C4-2B (cell line): ENCODE measurements at regions not wholly inside any gene's neighbourhood (a gene's known extent, or its start where the extent isn't known, plus 50 kb on each side); places are given as distances from the start of the nearest gene placed in this dataset.

Experiments used
- ZFX ChIP-seq: fragments of 450-650 bp; IDR thresholded peaks from 2 replicates; pipeline ENCODE4 v1.6.1; 2017
- TF ChIP-seq, protein P1 (sequence below): fragments of 450-650 bp; conservative IDR thresholded peaks from 2 replicates; pipeline ENCODE4 v1.5.1; 2017; ENCODE audit warnings: mild to moderate bottlenecking

DNA sequence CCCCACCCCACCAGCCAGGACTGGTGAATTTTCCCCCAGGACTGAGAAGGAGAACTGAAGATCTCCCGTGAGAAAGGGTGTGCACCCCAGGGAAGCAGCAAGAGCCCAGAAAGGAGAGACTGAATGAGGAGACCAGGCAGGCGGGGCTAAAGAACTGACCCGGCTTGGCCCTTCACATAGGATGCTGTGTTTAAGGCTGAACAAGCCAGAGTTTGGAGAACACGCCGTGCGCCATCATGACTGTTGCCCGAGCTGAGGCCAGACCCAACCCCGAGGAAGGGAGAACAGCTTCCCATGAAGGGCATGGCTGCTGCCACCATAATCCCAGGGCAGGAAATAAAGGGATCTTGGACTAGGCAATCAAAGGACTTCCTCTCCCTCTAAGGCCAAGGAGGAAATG lies 104.7 kb upstream of the SRSF6 start:
- TF ChIP-seq, protein P1, sequence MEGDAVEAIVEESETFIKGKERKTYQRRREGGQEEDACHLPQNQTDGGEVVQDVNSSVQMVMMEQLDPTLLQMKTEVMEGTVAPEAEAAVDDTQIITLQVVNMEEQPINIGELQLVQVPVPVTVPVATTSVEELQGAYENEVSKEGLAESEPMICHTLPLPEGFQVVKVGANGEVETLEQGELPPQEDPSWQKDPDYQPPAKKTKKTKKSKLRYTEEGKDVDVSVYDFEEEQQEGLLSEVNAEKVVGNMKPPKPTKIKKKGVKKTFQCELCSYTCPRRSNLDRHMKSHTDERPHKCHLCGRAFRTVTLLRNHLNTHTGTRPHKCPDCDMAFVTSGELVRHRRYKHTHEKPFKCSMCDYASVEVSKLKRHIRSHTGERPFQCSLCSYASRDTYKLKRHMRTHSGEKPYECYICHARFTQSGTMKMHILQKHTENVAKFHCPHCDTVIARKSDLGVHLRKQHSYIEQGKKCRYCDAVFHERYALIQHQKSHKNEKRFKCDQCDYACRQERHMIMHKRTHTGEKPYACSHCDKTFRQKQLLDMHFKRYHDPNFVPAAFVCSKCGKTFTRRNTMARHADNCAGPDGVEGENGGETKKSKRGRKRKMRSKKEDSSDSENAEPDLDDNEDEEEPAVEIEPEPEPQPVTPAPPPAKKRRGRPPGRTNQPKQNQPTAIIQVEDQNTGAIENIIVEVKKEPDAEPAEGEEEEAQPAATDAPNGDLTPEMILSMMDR = no peak
- no peak for TF ChIP-seq ZFX
